SK-N-SH (cell line): ENCODE measurements at regions not wholly inside any gene's neighbourhood (a gene's known extent, or its start where the extent isn't known, plus 50 kb on each side); places are given as distances from the start of the nearest gene placed in this dataset.

Experiments used
- CTCF ChIA-PET: fragments of 300-600, 350-600 bp; formaldehyde crosslinking; extraction: SDS; loops from one replicate; lab custom pipeline; 2021; lab: Yijun Ruan, JAX
- POLR2A ChIA-PET: fragments of 350-600 bp; sonication (Branson Sonifier 250); formaldehyde crosslinking; extraction: SDS; loops from one replicate; lab custom pipeline; 2020; ENCODE audit warnings: antibody characterized with exemption, inconsistent platforms; lab: Yijun Ruan, JAX
- DNase-seq: peaks from one replicate; pipeline ENCODE4 v3.0.0; 2012
- H2AFZ ChIP-seq: fragments of 200-600 bp; sonication (generic); 2 replicates; pipeline ENCODE4 v1.8.1; 2016; ENCODE audit warnings: antibody characterized with exemption, mild to moderate bottlenecking, low read depth
- H3F3A ChIP-seq: fragments of 200-600 bp; sonication (generic); replicated peaks from 2 replicates; pipeline ENCODE3; 2016; ENCODE audit warnings: antibody characterized with exemption, mild to moderate bottlenecking; ENCODE audit not compliant: insufficient read depth
- H3K27ac ChIP-seq, 2 experiments: fragments of 200-500 bp in 1 of 2; fragments of 200-600 bp in 1 of 2; sonication (Bioruptor generic) in 1 of 2; sonication (generic), shearing (Covaris generic) in 1 of 2; 2 replicates each; pipeline versions ENCODE4 v1.5.1 to v1.6.1; 2014 to 2016; ENCODE audit warnings: low read depth in 2 of 2, inconsistent platforms in 1 of 2, low read length in 1 of 2, mild to moderate bottlenecking in 1 of 2, mixed read lengths in 1 of 2
- H3K27me3 ChIP-seq: fragments of 200-600 bp; sonication (generic), shearing (Covaris generic); 2 replicates; pipeline ENCODE4 v1.6.1; 2016; ENCODE audit warnings: mixed run types; ENCODE audit not compliant: insufficient read depth
- H3K36me3 ChIP-seq, 2 experiments: fragments of 200-500 bp in 1 of 2; fragments of 200-600 bp in 1 of 2; sonication (Bioruptor generic) in 1 of 2; sonication (generic) in 1 of 2; replicated peaks in 1 of 2; 2 replicates each; pipeline versions ENCODE3 to v1.5.1; 2014 to 2016; ENCODE audit warnings: low read length in 1 of 2, mild to moderate bottlenecking in 1 of 2; ENCODE audit not compliant: insufficient read depth in 2 of 2, control insufficient read depth in 1 of 2
- H3K4me1 ChIP-seq, 2 experiments: fragments of 200-500 bp in 1 of 2; fragments of 200-600 bp in 1 of 2; sonication (Bioruptor generic) in 1 of 2; sonication (generic), shearing (Covaris generic) in 1 of 2; 2 replicates each; pipeline versions ENCODE4 v1.5.1 to v1.6.1; 2014 to 2016; ENCODE audit warnings: low read depth in 1 of 2, low read length in 1 of 2, mixed run types in 1 of 2; ENCODE audit not compliant: insufficient read depth in 2 of 2, control insufficient read depth in 1 of 2
- H3K4me2 ChIP-seq: fragments of 200-600 bp; sonication (generic), shearing (Covaris generic); 2 replicates; pipeline ENCODE4 v1.6.1; 2017; ENCODE audit warnings: mixed run types
- H3K4me3 ChIP-seq, 2 experiments: fragments of 200-500 bp in 1 of 2; fragments of 200-600 bp in 1 of 2; sonication (Bioruptor generic) in 1 of 2; sonication (generic), shearing (Covaris generic) in 1 of 2; 2 replicates each; pipeline versions ENCODE4 v1.5.1 to v1.8.1; 2014 to 2016; ENCODE audit warnings: low read depth in 2 of 2, inconsistent platforms in 1 of 2, low read length in 1 of 2, mild to moderate bottlenecking in 1 of 2, mixed read lengths in 1 of 2, moderate library complexity in 1 of 2
- H3K79me2 ChIP-seq: fragments of 200-600 bp; sonication (generic); 2 replicates; pipeline ENCODE4 v1.8.1; 2017; ENCODE audit warnings: mild to moderate bottlenecking; ENCODE audit not compliant: insufficient read depth
- H3K9ac ChIP-seq: fragments of 200-600 bp; sonication (generic); 2 replicates; pipeline ENCODE4 v1.6.1; 2017; ENCODE audit warnings: mixed run types
- H3K9me2 ChIP-seq: fragments of 200-600 bp; sonication (generic); 2 replicates; pipeline ENCODE4 v1.6.1; 2017; ENCODE audit warnings: mixed run types
- H3K9me3 ChIP-seq: fragments of 200-600 bp; sonication (generic); 2 replicates; pipeline ENCODE4 v1.6.1; 2017; ENCODE audit warnings: mixed run types, mild to moderate bottlenecking, moderate library complexity
- H4K20me1 ChIP-seq: fragments of 200-600 bp; sonication (generic); 2 replicates; pipeline ENCODE4 v1.6.1; 2017; ENCODE audit warnings: mild to moderate bottlenecking, mixed run types; ENCODE audit not compliant: insufficient read depth
- CHD2 ChIP-seq: fragments of 150-350 bp; IDR thresholded peaks from 2 replicates; pipeline ENCODE4 v1.6.1; 2018; ENCODE audit warnings: low read length; ENCODE audit not compliant: partially characterized antibody
- ELF1 ChIP-seq: IDR thresholded peaks from 2 replicates; pipeline ENCODE4 v1.4.0; 2012
- EP300 ChIP-seq, 2 experiments: IDR thresholded peaks; 2 replicates each; pipeline versions ENCODE4 v1.4.0 to v1.6.1; 2012; ENCODE audit warnings: borderline replicate concordance in 1 of 2, low read depth in 1 of 2, low read length in 1 of 2
- FOSL2 ChIP-seq: IDR thresholded peaks from 2 replicates; pipeline ENCODE4 v1.4.0; 2012; ENCODE audit warnings: low read depth, mild to moderate bottlenecking, moderate library complexity, borderline replicate concordance
- FOXJ3 ChIP-seq: sonication (generic); formaldehyde crosslinking; IDR thresholded peaks from 2 replicates; pipeline ENCODE4 v1.5.1; 2020; ENCODE audit warnings: mild to moderate bottlenecking, missing genetic modification reagents
- FOXM1 ChIP-seq: IDR thresholded peaks from 2 replicates; pipeline ENCODE4 v1.4.0; 2012; ENCODE audit warnings: low read depth, mild to moderate bottlenecking
- JUND ChIP-seq: IDR thresholded peaks from 2 replicates; pipeline ENCODE4 v1.4.0; 2012
- MEF2A ChIP-seq: IDR thresholded peaks from 2 replicates; pipeline ENCODE4 v1.4.0; 2012; ENCODE audit warnings: low read depth, borderline replicate concordance
- RCOR1 ChIP-seq: fragments of 150-350 bp; IDR thresholded peaks from 2 replicates; pipeline ENCODE4 v1.6.1; 2017; ENCODE audit warnings: antibody characterized with exemption, low read length
- RXRA ChIP-seq: IDR thresholded peaks from 2 replicates; pipeline ENCODE4 v1.4.0; 2012; ENCODE audit warnings: low read depth, mild to moderate bottlenecking, borderline replicate concordance
- SIN3A ChIP-seq: IDR thresholded peaks from 2 replicates; pipeline ENCODE4 v1.6.1; 2012; ENCODE audit warnings: low read depth, mild to moderate bottlenecking, low read length, moderate library complexity, borderline replicate concordance
- SMC3 ChIP-seq: IDR thresholded peaks from 2 replicates; pipeline ENCODE4 v1.6.1; 2012; ENCODE audit warnings: low read depth, low read length, improper control_type of control experiment
- TAF1 ChIP-seq: IDR thresholded peaks from 2 replicates; pipeline ENCODE4 v1.6.1; 2012; ENCODE audit warnings: low read depth, mild to moderate bottlenecking, low read length, moderate library complexity, borderline replicate concordance
- WGBS: methylation state at CpG from one replicate; pipeline ENCODE4 v1.1.6; 2017; ENCODE audit warnings: low lambda C conversion rate; 5-methylcytosine and 5-hydroxymethylcytosine counted together
- TF ChIP-seq, protein P1 (sequence below): IDR thresholded peaks from 2 replicates; pipeline ENCODE4 v1.4.0; 2012; ENCODE audit warnings: low read depth, borderline replicate concordance
- TF ChIP-seq, protein P2 (sequence below): IDR thresholded peaks from 2 replicates; pipeline ENCODE4; 2012
- TF ChIP-seq, protein P3 (sequence below): IDR thresholded peaks from 2 replicates; pipeline ENCODE4 v1.6.1; 2012; ENCODE audit warnings: mild to moderate bottlenecking, low read depth, low read length, moderate library complexity
- TF ChIP-seq, protein P4 (sequence below): IDR thresholded peaks from 2 replicates; pipeline ENCODE4 v1.4.0; 2012; ENCODE audit warnings: low read depth

DNA sequence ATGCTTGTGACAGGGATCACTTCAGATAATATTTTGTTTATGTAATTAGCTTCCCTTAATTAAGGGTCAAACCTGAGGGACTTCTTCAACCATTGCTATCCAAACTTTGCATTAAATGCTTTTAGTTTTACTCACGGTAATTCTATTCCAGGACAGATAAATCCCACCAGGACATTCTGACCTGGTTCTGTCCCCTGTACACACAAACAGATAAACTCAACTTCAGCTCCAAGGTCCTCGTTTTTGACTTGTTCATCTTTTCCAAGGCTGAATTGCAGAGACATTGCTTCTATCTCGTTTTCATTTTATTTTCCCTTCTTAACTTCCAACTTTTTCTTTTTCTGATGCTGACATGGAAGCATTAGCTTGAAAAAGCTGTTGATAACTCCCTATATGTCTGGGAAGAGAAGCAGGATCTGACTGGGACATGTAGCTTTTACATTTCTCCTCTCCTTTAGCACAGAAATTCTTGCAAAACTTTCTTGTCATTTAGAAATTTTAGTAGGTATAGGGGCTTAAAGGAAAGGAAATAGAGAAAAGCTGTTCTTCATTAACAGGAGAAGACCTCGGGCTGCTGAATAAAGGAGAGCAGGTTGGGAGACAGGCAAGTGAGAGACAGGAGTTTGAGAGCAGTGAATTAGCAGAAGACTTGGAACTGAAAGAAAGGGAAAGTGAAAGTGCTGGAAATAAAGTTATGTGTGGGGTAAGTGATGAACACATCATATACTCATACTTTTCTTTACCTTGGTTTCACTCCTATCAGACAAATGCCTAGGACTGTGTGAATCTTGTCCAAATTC lies 231.7 kb upstream of the B3GALT2 start:
- no peaks in the 10 kb centered on the region for H3K9me2 ChIP-seq
- H3K4me3 ChIP-seq = peak overlapping the region; percentile 44 to 63
- CTCF ChIA-PET = interaction anchor here (1.2 kb wide), 1 partner anchor 17 kb away, joined by 3 read pairs; no protein-coding TSS in a partner anchor
- H4K20me1 ChIP-seq = no peaks in the 10 kb centered on the region
- peak overlapping the region; percentile 82 for H3K4me2 ChIP-seq
- H3K4me1 ChIP-seq = peaks cover 0 to 4% of the 10 kb centered on the region in 2 experiments; a peak in 3 of 4 replicates
- no peaks in the 10 kb centered on the region for H3K27me3 ChIP-seq
- no peak for DNase-seq
- H3K79me2 ChIP-seq = no peaks in the 10 kb centered on the region
- H3F3A ChIP-seq = no peaks in the 10 kb centered on the region
- peak overlapping the region; percentile 69 to 85; a peak in 3 of 4 replicates for H3K27ac ChIP-seq
- H3K9ac ChIP-seq = peak overlapping the region; percentile 58
- no peaks in the 10 kb centered on the region for H3K36me3 ChIP-seq
- POLR2A ChIA-PET = no interaction called here
- no peaks in the 10 kb centered on the region for H3K9me3 ChIP-seq
- peak overlapping the region; percentile 94 for H2AFZ ChIP-seq
- WGBS = 4% methylated on average over 4 of the region's 4 CpGs
- TF ChIP-seq, protein P1, sequence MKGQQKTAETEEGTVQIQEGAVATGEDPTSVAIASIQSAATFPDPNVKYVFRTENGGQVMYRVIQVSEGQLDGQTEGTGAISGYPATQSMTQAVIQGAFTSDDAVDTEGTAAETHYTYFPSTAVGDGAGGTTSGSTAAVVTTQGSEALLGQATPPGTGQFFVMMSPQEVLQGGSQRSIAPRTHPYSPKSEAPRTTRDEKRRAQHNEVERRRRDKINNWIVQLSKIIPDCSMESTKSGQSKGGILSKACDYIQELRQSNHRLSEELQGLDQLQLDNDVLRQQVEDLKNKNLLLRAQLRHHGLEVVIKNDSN = no peak
- TF ChIP-seq SIN3A (no peak), EP300 (IDR thresholded peaks at IDR 0.05; ENCODE audit: borderline replicate concordance in 1 of 2, low read depth in 1 of 2, low read length in 1 of 2) (no peak), CHD2 (no peak), MEF2A (no peak), RXRA (no peak), FOXJ3 (CRISPR knock-in tag) (no peak), TAF1 (no peak), RCOR1 (no peak)
- TF ChIP-seq, protein P2, sequence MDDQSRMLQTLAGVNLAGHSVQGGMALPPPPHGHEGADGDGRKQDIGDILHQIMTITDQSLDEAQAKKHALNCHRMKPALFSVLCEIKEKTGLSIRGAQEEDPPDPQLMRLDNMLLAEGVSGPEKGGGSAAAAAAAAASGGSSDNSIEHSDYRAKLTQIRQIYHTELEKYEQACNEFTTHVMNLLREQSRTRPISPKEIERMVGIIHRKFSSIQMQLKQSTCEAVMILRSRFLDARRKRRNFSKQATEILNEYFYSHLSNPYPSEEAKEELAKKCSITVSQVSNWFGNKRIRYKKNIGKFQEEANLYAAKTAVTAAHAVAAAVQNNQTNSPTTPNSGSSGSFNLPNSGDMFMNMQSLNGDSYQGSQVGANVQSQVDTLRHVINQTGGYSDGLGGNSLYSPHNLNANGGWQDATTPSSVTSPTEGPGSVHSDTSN = no peak

DNA sequence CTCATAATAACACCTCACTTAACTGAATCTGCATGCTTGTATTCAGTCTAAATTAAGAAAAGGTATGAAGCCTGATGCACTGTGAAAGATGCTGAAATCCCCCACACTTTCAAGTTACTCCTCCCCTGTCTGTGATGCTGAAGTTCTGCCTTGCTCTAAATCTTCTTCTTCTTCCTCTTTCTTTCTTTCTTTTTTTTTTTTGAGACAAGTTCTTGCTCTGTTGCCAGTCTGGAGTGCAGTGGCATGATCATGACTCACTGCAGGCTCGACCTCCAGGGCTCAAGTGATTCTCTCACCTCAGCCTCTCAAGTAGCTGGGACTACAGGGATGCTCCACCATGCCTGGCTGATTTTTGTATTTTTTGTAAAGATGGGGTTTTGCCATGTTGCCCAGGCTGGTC lies 231.0 kb upstream of the B3GALT2 start:
- Histone ChIP-seq H3K9ac (no peak overlapping the region), H3K4me3 (peak overlapping the region in 1 of 2 experiments; percentile 63; a peak in 1 of 4 replicates), H4K20me1 (no peaks in the 10 kb centered on the region), H3F3A (no peaks in the 10 kb centered on the region), H3K9me2 (no peaks in the 10 kb centered on the region), H2AFZ (peak overlapping the region; percentile 94), H3K79me2 (no peaks in the 10 kb centered on the region), H3K9me3 (no peaks in the 10 kb centered on the region), H3K36me3 (no peaks in the 10 kb centered on the region), H3K4me2 (peak overlapping the region; percentile 82), H3K4me1 (peaks cover 0 to 4% of the 10 kb centered on the region in 2 experiments; a peak in 3 of 4 replicates), H3K27ac (peak overlapping the region; percentile 69 to 85; a peak in 3 of 4 replicates)
- 6% methylated on average over 1 of the region's 1 CpG for WGBS
- no peak for DNase-seq
- POLR2A ChIA-PET = no interaction called here
- TF ChIP-seq FOXJ3 (CRISPR knock-in tag) = no peak
- TF ChIP-seq JUND = 0 out of 2 replicates have a peak, but pooled peaks have one; percentile 35
- TF ChIP-seq FOXM1 = no peak
- TF ChIP-seq ELF1 = no peak
- TF ChIP-seq CHD2 = no peak
- TF ChIP-seq EP300 (IDR thresholded peaks at IDR 0.05; ENCODE audit: borderline replicate concordance in 1 of 2, low read depth in 1 of 2, low read length in 1 of 2) = no peak
- TF ChIP-seq, protein P3, sequence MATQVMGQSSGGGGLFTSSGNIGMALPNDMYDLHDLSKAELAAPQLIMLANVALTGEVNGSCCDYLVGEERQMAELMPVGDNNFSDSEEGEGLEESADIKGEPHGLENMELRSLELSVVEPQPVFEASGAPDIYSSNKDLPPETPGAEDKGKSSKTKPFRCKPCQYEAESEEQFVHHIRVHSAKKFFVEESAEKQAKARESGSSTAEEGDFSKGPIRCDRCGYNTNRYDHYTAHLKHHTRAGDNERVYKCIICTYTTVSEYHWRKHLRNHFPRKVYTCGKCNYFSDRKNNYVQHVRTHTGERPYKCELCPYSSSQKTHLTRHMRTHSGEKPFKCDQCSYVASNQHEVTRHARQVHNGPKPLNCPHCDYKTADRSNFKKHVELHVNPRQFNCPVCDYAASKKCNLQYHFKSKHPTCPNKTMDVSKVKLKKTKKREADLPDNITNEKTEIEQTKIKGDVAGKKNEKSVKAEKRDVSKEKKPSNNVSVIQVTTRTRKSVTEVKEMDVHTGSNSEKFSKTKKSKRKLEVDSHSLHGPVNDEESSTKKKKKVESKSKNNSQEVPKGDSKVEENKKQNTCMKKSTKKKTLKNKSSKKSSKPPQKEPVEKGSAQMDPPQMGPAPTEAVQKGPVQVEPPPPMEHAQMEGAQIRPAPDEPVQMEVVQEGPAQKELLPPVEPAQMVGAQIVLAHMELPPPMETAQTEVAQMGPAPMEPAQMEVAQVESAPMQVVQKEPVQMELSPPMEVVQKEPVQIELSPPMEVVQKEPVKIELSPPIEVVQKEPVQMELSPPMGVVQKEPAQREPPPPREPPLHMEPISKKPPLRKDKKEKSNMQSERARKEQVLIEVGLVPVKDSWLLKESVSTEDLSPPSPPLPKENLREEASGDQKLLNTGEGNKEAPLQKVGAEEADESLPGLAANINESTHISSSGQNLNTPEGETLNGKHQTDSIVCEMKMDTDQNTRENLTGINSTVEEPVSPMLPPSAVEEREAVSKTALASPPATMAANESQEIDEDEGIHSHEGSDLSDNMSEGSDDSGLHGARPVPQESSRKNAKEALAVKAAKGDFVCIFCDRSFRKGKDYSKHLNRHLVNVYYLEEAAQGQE = no peak
- no peak for TF ChIP-seq SMC3
- TF ChIP-seq FOSL2 = 0 out of 2 replicates have a peak, but pooled peaks have one; percentile 23
- TF ChIP-seq, protein P4, sequence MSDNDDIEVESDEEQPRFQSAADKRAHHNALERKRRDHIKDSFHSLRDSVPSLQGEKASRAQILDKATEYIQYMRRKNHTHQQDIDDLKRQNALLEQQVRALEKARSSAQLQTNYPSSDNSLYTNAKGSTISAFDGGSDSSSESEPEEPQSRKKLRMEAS = no peak
- TF ChIP-seq, all 33 proteins: peak for 2
- CTCF ChIA-PET = interaction anchor here (1.0 to 1.2 kb wide), 2 partner anchors 10 to 17 kb away, joined by 3 read pairs; no protein-coding TSS in a partner anchor
- no peaks in the 10 kb centered on the region for H3K27me3 ChIP-seq
